ENCODE measurements at regions not wholly inside any gene's neighbourhood (a gene's known extent, or its start where the extent isn't known, plus 50 kb on each side); places are given as distances from the start of the nearest gene placed in this dataset.

- Mint-ChIP-seq H3K4me1 (no peaks in the 10 kb centered on the region), H3K9me3 (ENCODE audit: insufficient read depth) (no peaks in the 10 kb centered on the region), H3K27me3 (peaks cover 15% of the 10 kb centered on the region), H3K4me3 (no peak overlapping the region), H3K27ac (no peak overlapping the region)
- Histone ChIP-seq H3K4me1 (ENCODE audit: control insufficient read depth in 2 of 2, insufficient read depth in 2 of 2, low read length in 2 of 2) (no peaks in the 10 kb centered on the region), H3K9ac (ENCODE audit: low read length) (no peak overlapping the region), H2AFZ (ENCODE audit: insufficient read depth, low read depth, low read length, poor library complexity, severe bottlenecking) (no peak overlapping the region), H3K4me3 (ENCODE audit: control extremely low read depth in 1 of 5, extremely low read depth in 1 of 5, insufficient read depth in 1 of 5, low read depth in 2 of 5, low read length in 4 of 5) (no peak overlapping the region), H3K27ac (ENCODE audit: low read length in 2 of 2) (no peak overlapping the region), H4K20me1 (ENCODE audit: control insufficient read depth, insufficient read depth, low read length, poor library complexity, severe bottlenecking) (no peaks in the 10 kb centered on the region), H3K4me2 (replicated peaks; ENCODE audit: low read depth, low read length, poor library complexity, severe bottlenecking) (no peak overlapping the region), H3K9me3 (ENCODE audit: control extremely low read depth in 1 of 3, control insufficient read depth in 2 of 3, insufficient read depth in 1 of 3, low read length in 2 of 3) (peaks cover 0 to 4% (median 0%) of the 10 kb centered on the region in 3 donors), H3K36me3 (replicated peaks in 1 of 2; ENCODE audit: control extremely low read depth in 1 of 2, control insufficient read depth in 1 of 2, extremely low read depth in 1 of 2, insufficient read depth in 2 of 2, low read length in 1 of 2) (no peaks in the 10 kb centered on the region), H3K27me3 (replicated peaks in 1 of 4; ENCODE audit: control extremely low read depth in 1 of 4, control insufficient read depth in 3 of 4, insufficient read depth in 4 of 4, low read length in 3 of 4) (no peaks in the 10 kb centered on the region), H3K79me2 (ENCODE audit: control insufficient read depth, insufficient read depth, low read length) (no peaks in the 10 kb centered on the region)
- ATAC-seq (ENCODE audit: low read depth): no peak
- intact Hi-C loops (cut with micrococcal nuclease): no loop called here
- no peak for DNase-seq
- ChIA-PET POLR2A (no interaction called here), CTCF (no interaction called here)
- no peak for TF ChIP-seq CTCF (IDR thresholded peaks at IDR 0.05)
- TF ChIP-seq EZH2 (IDR thresholded peaks at IDR 0.05; ENCODE audit: borderline replicate concordance, insufficient read depth, low read depth, low read length, poor library complexity, severe bottlenecking): no peak
- no CpG with 5 or more reads among the region's 5 CpGs for WGBS (ENCODE audit: insufficient coverage)
Measured at GRCh38 chr5:171684169-171684568, 101.4 kb upstream of the SMIM23 start.

GRCh38 chr5:171688696-171689495 is 96.7 kb upstream of the SMIM23 start:
- Histone ChIP-seq H3K27me3 (replicated peaks in 1 of 4; ENCODE audit: control extremely low read depth in 1 of 4, control insufficient read depth in 3 of 4, insufficient read depth in 4 of 4, low read length in 3 of 4) (no peaks in the 10 kb centered on the region), H3K4me2 (replicated peaks; ENCODE audit: low read depth, low read length, poor library complexity, severe bottlenecking) (no peak overlapping the region), H3K9ac (ENCODE audit: low read length) (no peak overlapping the region), H3K36me3 (replicated peaks in 1 of 2; ENCODE audit: control extremely low read depth in 1 of 2, control insufficient read depth in 1 of 2, extremely low read depth in 1 of 2, insufficient read depth in 2 of 2, low read length in 1 of 2) (no peaks in the 10 kb centered on the region), H4K20me1 (ENCODE audit: control insufficient read depth, insufficient read depth, low read length, poor library complexity, severe bottlenecking) (no peaks in the 10 kb centered on the region), H3K27ac (ENCODE audit: low read length in 2 of 2) (no peak overlapping the region), H3K4me3 (ENCODE audit: control extremely low read depth in 1 of 5, extremely low read depth in 1 of 5, insufficient read depth in 1 of 5, low read depth in 2 of 5, low read length in 4 of 5) (no peak overlapping the region), H3K4me1 (ENCODE audit: control insufficient read depth in 2 of 2, insufficient read depth in 2 of 2, low read length in 2 of 2) (no peaks in the 10 kb centered on the region), H3K9me3 (ENCODE audit: control extremely low read depth in 1 of 3, control insufficient read depth in 2 of 3, insufficient read depth in 1 of 3, low read length in 2 of 3) (peaks cover 0 to 6% (median 0%) of the 10 kb centered on the region in 3 donors), H3K79me2 (ENCODE audit: control insufficient read depth, insufficient read depth, low read length) (no peaks in the 10 kb centered on the region), H2AFZ (ENCODE audit: insufficient read depth, low read depth, low read length, poor library complexity, severe bottlenecking) (no peak overlapping the region)
- Mint-ChIP-seq H3K4me3 (no peak overlapping the region), H3K4me1 (no peaks in the 10 kb centered on the region), H3K27ac (no peak overlapping the region), H3K9me3 (ENCODE audit: insufficient read depth) (no peaks in the 10 kb centered on the region), H3K27me3 (no peaks in the 10 kb centered on the region)
- intact Hi-C loops (cut with micrococcal nuclease): no loop called here
- DNase-seq (no peak), ATAC-seq (ENCODE audit: low read depth) (no peak)
- CTCF ChIA-PET: no interaction called here
- no peak for TF ChIP-seq CTCF (IDR thresholded peaks at IDR 0.05)
- POLR2A ChIA-PET: no interaction called here
- 95% methylated on average over 8 of the region's 11 CpGs for WGBS (ENCODE audit: insufficient coverage)
